NCI-H510A treated with DMSO at 0.1 percent for 48 hours (cell line): ENCODE measurements at regions not wholly inside any gene's neighbourhood (a gene's known extent, or its start where the extent isn't known, plus 50 kb on each side); places are given as distances from the start of the nearest gene placed in this dataset.

ENCODE experiments used
- DNase-seq: peaks from one replicate; lab custom pipeline; 2025; lab: John Stamatoyannopoulos, UW

DNA sequence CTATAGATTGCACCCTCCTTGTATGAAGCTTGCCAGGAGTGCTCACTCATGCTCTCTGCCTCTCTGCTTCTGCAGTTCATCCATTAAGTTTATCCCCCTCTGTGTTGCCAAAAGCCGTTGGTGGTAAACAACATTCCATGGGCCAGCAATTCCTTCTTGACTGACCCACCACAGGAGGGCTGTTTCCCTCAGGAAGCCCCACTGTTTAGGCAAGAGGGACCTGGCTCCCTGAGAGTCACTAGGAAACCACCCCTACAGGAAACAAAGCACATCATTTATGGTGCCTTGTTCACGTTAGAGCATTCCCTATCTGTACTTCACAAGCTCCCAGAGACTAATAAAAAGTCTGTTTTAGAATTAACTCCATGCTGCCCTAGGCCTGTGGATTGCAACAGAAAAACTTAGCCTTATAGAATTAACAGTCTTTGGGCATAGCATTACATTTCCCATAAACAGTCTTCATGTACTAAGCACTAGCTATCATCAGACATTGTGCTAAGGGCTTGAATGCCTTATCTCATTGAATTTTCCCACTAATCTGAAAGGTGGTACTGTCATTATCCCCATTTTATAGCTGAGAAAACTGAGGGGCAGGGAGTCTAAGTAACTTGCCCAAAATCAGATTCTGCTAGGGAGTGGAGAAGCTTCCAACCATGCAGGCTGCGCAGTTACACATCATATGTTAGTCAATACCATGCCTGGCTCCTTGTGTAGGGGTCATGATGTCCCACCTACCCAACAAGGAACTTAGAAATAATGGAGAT lies 149.9 kb downstream of the SHQ1 start:
- no peak for DNase-seq

DNA sequence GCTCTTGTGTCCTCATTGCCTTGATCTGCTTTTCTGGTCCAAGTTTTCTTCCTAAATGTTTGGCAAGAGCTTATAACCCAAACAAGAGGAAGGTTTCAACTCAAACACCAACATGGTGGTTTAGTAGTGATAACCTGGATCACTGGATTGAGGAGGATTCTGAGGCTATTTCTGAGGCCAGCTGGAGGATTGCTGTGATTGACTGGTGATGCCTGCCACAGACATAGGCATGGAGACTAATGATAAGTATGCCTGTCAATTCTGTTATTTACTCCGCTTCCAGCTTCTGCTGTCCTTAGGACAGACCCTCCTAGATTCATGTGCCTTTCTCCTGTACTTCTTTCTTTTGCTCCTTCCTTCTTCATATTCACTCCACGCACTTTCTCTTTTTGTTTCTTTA lies 150.5 kb downstream of the SHQ1 start:
- DNase-seq, result no peak

DNA sequence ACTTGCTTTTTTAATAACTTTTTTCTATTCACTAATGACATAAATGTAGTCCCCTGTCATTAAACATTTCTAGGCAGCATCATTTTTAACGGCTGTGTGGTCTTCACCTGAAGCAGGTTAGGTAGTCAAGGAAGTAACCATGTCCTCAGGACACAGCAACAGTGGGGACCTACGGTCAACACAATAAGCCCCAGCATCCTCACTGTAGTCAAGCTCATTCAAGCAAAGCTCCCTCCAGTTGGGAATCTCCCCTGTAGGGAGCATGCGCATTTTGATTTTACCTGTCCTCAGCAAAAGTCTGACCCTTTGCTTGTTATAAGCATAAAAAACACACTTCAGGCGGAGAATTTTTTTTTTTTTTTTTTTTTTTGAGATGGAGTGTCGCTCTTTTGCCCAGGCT lies 151.4 kb downstream of the SHQ1 start:
- no peak for DNase-seq

DNA sequence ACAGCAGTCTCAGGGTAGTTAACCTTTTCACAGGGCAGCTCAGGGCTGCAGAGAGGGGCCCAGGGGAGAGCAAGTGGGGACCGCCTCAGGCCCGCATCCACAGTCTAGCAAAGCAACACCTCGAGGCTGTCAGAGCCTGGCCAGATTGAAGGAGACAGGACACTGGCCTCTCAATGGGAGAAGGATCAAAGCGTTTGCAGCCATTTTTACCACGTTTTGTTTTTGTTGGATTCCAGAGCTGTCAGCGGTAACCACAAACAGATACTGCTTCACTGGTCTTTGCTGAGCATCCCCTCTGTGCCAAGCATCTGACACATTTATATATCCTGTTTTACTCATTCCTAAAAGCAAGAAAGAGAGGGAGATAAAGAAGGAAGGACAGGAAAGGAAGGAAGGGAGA lies 153.8 kb downstream of the SHQ1 start:
- no peak for DNase-seq

DNA sequence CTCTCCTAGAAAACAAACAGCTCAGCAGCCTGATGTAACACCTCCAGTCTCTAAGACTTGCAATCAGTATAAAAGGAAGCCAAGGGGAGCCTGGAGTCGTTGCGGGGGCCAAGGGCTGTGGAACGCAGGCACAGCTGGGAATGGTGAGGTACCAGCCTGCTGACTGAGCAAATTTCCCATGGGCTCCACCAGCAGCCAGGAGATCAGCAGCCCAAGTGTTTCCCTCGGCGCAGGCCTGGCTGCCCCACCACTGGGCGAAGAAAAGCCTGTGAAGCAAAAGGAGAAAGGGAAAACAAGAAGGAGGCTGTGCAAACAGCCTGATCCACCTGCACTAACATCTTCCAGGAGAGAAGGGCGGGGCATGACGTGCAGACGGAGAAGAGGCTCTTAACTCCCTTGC lies 155.3 kb downstream of the SHQ1 start:
- peak; percentile 12 for DNase-seq

DNA sequence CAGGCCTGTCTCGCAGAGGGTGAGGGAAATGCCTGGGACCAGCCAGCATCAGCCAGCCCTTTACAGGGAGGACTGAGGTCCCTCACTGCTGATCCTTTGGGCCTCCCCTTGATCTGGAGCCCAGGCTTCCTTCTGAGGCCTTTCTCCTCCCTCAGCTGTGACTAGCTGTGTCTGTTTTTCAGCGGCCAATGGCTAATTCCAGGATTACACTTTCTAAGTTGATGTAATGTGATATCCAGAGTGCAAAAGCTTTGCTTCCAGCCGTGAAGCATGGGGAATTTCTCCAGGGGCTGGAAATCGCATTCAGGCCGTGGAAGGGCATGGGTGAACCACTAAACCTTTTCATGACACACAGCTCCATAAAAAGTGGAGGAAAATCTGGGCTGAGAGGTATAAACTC lies 157.6 kb downstream of the SHQ1 start:
- no peak for DNase-seq

DNA sequence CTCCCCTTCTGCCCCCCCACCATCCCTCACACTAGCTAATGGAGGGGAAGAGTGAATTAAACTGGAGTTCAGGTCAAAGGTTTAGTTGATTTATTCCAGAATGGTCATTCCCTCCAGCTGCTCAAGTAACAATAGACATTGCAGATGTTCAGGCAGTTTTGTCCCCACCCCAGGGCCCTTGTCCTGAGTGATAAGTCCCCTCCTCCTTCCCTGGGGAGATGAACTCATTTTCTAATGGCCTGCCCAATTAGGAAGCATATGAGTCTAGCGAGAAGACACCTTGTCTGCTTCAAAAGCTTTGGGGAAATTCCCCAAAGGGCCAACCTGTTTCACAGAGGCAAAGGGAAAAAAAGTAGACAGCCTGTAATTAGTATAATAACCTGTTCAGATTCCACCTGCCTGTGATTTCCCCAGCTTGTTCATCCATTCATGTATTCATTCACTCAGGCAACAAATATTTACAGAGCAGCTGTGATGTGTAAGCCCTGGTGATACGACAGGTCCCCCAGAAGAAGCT lies 165.3 kb downstream of the SHQ1 start:
- DNase-seq, result peak; percentile 20

DNA sequence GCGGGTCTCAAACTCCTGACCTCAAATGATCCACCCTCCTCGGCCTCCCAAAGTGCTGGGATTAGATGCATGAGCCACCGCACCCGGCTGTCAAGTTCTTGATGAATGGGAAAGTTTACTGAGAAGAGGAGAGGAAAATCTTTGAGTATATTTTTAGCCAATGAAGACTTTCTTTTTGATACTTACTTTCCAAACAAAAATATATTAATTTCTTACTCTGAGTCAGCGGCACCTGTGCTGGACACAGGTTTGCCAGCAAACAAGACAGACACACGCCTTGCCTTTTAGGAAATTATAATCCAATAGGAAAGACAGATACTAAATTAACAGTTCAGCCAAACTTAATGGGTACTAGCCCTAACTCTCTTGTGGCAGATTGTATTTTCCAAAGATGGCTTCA lies 166.6 kb downstream of the SHQ1 start:
- no peak for DNase-seq

DNA sequence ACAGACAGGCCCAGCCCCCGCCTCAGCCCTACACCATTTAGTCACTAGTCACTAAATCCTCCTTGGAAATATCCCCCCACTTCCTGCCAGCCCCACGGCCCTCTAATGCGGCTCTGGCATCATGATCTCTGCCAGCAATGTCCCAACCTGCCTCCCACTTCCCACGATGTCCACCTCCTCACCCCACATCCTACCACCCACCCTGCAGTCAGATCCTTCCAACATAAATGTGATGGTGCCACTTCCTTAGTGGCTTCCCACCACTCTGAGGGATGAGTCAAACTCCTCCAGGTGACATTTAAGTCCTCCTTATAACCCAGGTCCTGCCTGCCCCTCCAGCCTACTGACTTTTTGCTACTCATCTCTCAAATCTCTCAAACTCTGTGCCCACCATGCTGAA lies 167.5 kb downstream of the SHQ1 start:
- no peak for DNase-seq

DNA sequence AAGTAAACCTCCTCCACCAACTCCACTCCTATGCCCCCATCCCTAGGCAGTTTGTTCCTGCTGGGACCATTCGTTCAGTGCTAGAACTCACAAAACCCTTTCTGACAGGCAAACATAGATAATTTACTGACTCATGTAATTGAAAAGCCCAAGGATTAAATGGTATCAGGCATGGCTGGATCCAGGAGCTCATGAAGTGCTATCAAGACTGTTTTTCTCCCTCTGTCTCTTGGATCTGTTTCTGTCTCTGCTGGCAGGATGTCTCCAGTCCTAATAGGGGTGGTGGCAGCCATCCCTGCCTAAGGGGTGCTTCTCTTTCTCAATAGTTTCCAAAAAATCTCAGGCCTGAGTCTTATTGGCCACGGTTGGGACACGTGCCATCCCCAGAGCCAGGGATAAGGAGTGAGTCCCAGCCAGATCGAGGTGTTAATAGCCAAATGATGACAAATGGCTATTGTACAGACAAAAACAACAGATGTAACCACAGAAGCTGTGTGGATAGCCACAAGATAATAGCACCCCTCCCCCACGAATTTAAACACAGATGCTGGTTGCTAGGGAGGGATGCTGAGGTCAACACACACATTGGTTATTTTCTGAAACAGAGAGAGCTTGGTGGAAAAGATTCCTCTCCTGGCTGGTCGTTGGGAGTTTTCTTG lies 168.6 kb downstream of the SHQ1 start:
- DNase-seq, result peak; percentile 21

DNA sequence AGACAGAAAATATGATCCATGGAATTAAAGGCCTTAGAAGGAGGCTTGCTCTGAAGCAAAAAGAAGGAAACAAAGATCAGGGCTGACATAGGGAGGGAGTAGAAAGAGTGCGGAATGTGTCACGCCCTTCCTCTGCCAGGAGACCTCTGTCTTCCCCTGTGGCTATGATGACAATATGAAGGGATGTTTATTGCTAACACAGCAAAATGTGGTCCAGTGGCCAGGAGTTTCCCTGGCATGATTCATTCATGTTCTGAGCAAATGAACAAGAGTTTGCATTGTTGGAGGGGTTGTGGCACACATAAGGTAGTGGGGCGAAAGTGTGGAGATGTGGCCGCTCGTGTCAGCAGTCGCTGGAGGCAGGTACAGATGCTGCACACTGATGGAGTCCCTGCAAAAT lies 169.4 kb downstream of the SHQ1 start:
- no peak for DNase-seq

DNA sequence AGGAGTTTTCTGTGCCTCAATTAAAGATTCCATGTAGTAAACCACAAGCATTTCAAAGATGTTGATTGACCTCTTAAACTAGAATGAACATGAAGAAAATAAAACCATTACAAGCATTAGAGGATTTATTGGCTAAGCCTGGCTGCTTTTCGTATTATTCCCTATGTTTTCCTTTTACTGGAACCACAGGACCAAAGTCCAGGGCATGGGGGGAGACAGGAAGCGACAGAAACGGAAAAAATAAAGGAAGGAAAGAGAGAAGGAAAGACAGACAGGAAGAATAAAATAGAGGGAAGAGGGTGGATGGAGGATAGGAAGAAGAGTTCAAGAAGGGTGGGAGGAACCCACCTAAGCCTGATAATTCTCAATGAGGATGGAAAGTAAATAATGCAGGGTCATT lies 169.9 kb downstream of the SHQ1 start:
- no peak for DNase-seq

DNA sequence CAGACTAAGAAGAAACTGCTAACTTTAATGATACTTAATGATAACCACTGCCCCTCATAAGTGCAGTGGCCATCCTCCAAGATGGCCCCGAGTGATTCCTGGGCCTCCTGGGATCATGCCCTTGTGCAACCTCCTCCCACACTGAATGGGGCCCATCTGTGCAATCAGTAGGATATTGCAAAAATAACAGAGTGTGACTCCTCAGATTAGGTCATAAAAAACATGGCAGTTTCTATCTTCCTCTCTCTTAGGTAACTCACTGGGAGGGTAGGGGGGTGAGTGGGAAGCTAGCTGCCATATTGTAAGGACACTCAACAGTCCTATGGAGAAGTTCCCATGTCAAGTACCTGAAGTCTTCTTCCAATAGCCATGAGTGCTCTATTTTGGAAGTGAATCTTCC lies 173.0 kb downstream of the SHQ1 start:
- DNase-seq, result no peak

DNA sequence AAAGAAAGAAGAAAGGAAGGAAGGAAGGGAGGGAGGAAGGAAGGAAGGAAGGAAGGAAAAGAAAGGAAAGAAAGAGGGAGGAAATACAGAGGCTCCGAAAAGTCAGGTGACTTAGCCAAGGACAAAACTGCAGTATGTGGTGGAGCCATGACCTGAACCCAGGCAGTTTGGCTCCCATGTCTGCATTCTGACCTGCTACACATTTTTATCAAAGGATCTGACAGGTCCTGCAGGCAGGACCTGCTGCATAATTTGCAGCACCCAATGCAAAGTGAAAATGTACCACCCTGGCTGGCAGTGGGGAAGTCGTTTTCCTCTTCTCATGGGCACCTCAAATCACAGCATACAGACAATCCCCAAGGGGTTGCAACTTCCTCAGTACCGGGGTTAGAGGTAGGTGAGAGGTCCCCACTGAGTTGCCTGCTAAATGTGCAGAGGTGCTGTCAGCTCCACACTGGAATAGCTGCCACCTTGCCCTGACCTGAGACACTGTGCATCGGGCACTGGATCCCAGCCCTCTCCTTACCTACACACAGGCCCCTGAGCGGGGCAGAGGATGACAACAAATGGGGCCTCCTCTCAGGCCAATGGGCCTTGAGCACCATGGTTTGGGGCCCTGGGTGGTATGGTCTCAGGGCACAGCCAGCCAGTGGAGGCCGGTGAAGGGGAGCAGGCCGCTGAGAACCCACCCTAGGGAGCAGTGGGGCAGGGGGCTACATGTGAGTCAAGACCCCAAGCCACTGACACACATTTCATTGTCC lies 175.1 kb downstream of the SHQ1 start:
- no peak for DNase-seq

DNA sequence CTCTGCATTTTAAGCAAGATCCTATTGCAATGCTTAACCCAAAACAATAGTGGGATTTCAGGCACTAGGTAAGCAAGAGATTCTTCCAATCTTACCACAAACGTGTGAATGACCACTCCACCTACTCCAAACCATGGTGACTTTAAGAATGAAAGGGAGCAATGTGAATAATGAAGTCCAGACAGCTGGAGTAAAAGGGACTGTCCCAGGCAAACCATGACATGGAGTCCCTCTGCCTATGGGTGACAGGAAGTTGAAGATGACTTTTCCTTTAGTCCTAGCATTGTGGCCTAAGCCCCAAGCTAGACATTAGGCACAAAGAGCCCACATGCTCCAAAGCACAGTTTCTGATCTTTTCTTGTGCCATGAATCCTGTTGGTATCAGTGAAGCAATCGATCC lies 179.0 kb downstream of the SHQ1 start:
- no peak for DNase-seq

DNA sequence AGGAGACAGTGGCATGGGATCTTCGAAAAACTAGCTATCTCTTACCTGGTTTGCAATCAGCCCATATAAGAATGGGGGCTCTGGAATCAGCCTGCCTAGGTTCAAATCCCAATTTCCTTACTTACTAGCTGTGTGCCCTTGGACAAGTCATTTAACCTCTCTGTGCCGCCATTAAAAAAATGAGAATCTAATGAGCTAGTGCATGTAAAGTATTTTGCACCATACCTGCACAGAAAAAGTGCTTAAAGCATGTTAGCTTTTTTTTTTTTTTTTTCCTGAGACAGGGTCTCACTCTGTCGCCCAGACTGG lies 181.8 kb downstream of the SHQ1 start:
- no peak for DNase-seq

DNA sequence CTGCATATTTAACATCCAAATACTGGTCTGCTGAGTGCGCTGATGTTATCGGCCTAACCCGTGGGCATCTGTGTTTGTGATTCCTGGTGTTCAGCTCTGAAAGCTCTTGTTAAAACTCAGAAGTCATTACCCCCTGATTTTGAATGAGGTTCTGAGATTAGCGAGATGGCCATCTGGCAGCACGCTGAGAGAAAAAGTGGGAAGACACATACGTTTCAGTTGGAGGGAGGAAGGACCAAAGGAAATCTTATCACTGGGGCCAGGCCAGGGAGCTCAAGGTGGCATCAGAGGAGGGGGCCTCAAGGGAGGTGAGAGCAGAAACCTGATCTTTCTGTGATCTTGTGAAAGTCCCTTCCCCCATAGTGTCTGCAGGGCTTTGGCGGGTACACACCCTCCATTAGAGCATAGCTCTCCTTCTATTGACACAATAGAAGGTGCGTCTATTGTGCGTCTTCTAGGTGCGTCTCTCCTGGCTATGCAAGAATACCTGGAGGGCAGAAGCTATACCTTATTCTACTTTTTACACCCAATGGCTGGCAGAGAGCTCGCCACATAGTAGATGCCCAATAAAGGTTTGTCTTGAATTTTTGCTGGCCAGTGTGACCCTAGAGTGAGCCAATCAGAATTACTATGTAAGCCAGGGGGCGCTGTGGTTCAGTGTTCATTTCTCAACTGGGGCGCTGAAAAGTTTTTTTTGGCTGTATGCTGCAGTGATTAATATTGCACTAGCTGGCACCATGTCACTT lies 182.4 kb downstream of the SHQ1 start:
- no peak for DNase-seq

DNA sequence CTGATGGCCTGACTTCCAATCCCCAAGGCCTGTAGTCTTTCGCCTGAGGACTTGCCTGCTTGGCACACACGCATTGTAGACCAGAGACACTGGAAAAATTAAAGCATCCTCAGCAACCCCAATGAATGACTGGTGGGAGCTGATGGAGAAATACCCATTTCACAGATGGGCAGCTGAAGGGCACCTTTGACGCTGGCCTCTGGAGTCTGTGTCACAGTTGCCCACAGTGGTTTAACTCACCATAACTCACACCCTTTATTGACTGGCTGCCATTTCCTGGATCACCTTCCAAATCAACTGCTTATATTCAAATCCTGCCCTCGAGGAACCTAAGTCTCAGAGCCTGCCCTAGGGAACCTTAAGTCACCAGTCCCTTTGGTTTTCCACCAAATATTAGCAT lies 183.1 kb downstream of the SHQ1 start:
- no peak for DNase-seq

DNA sequence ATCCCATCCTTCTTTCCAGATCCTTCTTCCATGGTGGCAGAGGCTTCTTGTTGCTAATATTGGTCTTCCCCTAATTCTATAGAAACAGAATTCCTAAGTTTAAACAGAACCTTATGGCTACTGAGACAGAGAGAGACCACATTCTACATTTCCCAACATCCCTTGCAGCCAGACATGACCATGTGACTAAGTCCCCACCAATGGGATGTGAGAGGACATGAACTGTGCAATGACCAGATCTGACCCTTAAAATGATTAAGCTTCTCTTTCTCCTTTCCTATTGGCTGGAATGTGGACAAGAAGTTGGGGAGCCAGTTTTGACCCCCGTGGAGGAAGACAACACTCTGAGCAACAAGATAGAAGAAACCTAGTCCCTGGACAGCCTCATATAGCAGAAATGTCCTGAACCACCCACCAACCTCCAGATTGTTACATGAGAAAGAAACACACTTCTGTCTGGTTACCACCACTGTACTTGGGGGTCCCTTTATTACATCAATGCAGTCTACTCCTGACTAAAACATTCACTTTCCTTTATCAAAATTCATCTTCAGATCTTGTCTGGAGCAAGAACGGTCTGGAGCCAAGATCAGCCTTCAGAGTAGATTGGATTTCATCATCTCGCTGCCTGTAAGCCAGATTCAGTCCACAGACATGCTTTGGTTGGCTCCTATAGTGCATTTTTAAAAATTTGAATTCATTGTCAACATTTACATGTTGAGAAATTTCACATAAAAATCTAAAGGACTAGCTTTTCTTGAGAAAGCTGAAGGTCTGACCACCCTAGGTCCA lies 183.9 kb downstream of the SHQ1 start:
- no peak for DNase-seq

DNA sequence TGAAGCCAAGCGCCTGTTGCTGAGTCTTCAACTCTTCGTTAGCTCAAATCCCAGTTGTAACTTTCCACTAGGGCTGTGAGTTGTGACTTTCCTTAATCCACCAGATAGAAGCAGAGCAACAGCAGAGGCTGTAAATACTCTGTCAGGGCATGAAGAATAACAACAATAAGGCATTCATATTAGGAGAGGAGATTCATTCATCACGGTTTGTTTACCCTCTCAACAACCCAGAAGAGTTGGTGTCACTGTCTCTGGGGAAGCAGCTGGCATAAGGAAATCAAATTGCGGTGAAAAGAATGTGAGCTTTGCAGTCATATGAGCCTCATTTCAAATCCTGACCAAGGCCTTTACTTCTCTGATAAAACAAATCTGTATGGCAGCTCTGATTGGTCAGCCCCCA lies 184.8 kb downstream of the SHQ1 start:
- DNase-seq, result peak; percentile 74

DNA sequence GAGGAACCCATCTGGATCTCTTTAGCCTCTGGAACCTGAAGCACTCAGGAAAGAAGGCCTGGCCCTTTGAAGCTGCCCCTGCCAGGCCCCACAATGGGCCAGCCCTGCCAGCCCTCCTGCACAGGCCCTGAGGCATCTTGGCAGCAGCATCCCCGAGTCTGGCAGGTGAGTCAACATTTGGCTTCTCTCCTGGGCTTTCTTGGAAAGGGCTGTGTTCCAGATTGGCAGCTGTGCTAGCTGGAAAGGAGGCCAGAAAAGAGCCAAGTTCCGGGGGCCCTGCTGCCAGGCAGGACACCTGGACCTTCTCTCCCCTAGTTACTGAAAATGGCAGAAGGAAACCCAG lies 187.2 kb downstream of the SHQ1 start:
- DNase-seq, result no peak
